ENCODE measurements at regions not wholly inside any gene's neighbourhood (a gene's known extent, or its start where the extent isn't known, plus 50 kb on each side); places are given as distances from the start of the nearest gene placed in this dataset.

DNA sequence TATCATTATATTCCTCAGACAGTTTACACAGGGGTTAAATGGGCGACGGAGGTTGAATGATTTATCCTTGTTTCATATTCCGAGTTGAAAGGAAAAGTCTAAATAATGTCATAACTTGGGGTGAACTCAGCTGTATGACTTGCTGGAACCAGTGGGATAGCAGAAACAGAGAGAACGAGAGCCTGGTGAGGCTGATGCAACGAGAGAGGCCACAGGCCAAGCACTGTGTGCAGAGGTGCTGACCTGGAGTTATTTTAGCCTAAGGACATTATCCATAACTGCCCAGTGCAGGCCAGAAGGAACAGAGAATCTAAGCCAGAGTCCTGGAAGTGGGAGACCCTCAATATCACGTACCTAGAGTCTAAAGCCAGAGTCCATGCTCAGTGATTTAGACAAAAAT is 394.9 kb downstream of the MAFB start:
- intact Hi-C loops (cut with DNase I; ENCODE audit: low total_unique reads) = no loop called here
- no peak overlapping the region for H3K4me3 ChIP-seq
- WGBS, 5 donors = 38 to 68% (median 60%) methylated on average over 6 of the region's 6 CpGs
- no peak for DNase-seq
- H3K4me1 ChIP-seq = peaks cover 0 to 5% (median 0%) of the 10 kb centered on the region in 4 donors
- no peaks in the 10 kb centered on the region for H3K9me3 ChIP-seq
- no peak overlapping the region for H3K27ac ChIP-seq
- TF ChIP-seq EP300 (IDR thresholded peaks at IDR 0.05) = no peak
- TF ChIP-seq, protein P1, sequence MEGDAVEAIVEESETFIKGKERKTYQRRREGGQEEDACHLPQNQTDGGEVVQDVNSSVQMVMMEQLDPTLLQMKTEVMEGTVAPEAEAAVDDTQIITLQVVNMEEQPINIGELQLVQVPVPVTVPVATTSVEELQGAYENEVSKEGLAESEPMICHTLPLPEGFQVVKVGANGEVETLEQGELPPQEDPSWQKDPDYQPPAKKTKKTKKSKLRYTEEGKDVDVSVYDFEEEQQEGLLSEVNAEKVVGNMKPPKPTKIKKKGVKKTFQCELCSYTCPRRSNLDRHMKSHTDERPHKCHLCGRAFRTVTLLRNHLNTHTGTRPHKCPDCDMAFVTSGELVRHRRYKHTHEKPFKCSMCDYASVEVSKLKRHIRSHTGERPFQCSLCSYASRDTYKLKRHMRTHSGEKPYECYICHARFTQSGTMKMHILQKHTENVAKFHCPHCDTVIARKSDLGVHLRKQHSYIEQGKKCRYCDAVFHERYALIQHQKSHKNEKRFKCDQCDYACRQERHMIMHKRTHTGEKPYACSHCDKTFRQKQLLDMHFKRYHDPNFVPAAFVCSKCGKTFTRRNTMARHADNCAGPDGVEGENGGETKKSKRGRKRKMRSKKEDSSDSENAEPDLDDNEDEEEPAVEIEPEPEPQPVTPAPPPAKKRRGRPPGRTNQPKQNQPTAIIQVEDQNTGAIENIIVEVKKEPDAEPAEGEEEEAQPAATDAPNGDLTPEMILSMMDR (IDR thresholded peaks at IDR 0.05) = no peak
- TF ChIP-seq POLR2AphosphoS5 (IDR thresholded peaks at IDR 0.05) = no peak
- no peak for TF ChIP-seq POLR2A (IDR thresholded peaks at IDR 0.05)
- no peaks in the 10 kb centered on the region for H3K36me3 ChIP-seq
- no peaks in the 10 kb centered on the region for H3K27me3 ChIP-seq

DNA sequence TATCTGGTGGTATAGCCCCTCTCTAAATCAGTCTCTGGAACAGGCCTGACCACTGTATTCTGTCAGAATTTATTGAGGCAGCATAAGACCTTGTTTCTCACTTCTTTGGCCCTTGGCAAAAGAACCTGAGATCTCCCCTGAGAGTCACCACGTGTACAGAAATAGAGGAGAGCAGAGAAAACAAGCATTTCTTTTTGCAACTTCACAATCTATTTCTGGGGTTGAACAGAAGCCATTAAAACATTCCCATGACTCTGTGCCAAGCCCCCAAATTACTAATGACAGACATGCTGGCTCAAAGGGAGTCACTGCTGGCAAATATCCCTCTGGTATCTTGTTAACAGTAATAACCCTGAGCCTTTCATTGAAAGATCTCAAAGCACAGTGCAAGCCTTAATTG is 395.3 kb downstream of the MAFB start:
- H3K36me3 ChIP-seq = no peaks in the 10 kb centered on the region
- intact Hi-C loops (cut with DNase I; ENCODE audit: low total_unique reads) = no loop called here
- H3K9me3 ChIP-seq = no peaks in the 10 kb centered on the region
- WGBS, 5 donors = 25 to 46% (median 29%) methylated on average over 1 of the region's 1 CpG
- no peaks in the 10 kb centered on the region for H3K27me3 ChIP-seq
- no peak overlapping the region for H3K27ac ChIP-seq
- no peak overlapping the region for H3K4me3 ChIP-seq
- DNase-seq = peak in 1 of 2 donors; percentile 17
- peaks cover 0 to 5% (median 0%) of the 10 kb centered on the region in 4 donors for H3K4me1 ChIP-seq
- no peak for TF ChIP-seq POLR2AphosphoS5 (IDR thresholded peaks at IDR 0.05)
- TF ChIP-seq, protein P1 (IDR thresholded peaks at IDR 0.05) = no peak
- TF ChIP-seq POLR2A (IDR thresholded peaks at IDR 0.05) = no peak
- no peak for TF ChIP-seq EP300 (IDR thresholded peaks at IDR 0.05)

DNA sequence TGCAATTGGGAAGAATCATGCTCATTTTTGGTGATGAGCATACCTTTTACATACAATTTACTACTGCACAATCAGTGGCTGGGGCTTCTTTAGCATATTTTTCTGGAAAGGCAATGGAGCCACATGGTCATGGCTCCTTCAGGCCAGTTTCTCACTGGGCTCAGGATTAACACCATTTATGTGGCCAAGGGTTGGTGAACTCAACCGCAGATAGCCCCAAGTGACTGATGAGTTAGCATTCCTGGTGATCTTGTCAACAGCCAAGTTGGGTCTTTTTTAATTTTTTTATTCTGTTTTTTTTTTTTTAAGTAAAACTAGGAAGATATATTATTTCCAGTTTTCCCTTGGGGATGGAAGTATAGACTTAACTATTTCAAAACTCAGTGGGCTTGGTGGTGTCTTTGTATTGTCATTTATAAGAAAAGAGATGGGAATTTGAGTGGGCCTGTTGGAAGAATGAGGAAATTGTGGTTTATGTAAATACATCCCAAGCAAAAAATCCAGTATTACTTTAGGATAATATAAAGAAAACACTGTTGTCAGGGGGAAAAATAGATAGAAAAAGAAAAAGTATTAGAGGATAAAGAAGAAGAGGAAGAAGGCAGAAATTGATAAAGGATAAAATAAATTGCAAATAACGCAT is 397.4 kb downstream of the MAFB start:
- Histone ChIP-seq H3K36me3 (no peaks in the 10 kb centered on the region), H3K4me1 (peaks cover 0 to 15% (median 6%) of the 10 kb centered on the region in 4 donors), H3K4me3 (no peak overlapping the region), H3K27ac (no peak overlapping the region), H3K9me3 (no peaks in the 10 kb centered on the region), H3K27me3 (no peaks in the 10 kb centered on the region)
- no peak for DNase-seq
- WGBS, 5 donors = 80 to 97% (median 93%) methylated on average over 2 of the region's 2 CpGs
- intact Hi-C loops (cut with DNase I; ENCODE audit: low total_unique reads) = no loop called here
- TF ChIP-seq EP300 (IDR thresholded peaks at IDR 0.05) (no peak), POLR2A (IDR thresholded peaks at IDR 0.05) (no peak), POLR2AphosphoS5 (IDR thresholded peaks at IDR 0.05) (no peak)
- TF ChIP-seq, protein P1 (IDR thresholded peaks at IDR 0.05) = no peak

DNA sequence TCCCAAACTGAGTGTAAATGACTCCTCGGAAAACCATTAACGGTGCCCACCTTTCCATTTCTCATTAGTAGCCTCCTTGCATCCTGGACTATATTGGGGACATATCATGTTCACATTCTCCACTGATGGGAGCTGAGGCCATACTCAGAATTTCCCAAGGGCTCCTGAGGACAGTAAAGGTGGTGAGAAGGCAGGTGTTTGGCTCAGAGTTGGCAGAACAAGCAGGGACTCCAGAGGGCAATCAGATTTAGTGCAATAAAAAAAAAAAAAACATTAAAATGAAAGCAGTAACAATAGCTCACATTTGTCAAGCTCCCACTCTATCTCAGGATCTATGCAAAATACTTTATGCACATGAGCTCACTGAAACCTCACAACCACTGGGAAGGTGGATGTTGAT is 401.4 kb downstream of the MAFB start:
- WGBS, 5 donors = 80 to 97% (median 96%) methylated on average over 2 of the region's 2 CpGs
- no peaks in the 10 kb centered on the region for H3K36me3 ChIP-seq
- no peak for TF ChIP-seq POLR2A (IDR thresholded peaks at IDR 0.05)
- TF ChIP-seq, protein P1 (IDR thresholded peaks at IDR 0.05) = no peak
- no peak for TF ChIP-seq POLR2AphosphoS5 (IDR thresholded peaks at IDR 0.05)
- no peak for TF ChIP-seq EP300 (IDR thresholded peaks at IDR 0.05)
- no peaks in the 10 kb centered on the region for H3K27me3 ChIP-seq
- H3K4me1 ChIP-seq = peaks cover 0 to 14% (median 5%) of the 10 kb centered on the region in 4 donors
- intact Hi-C loops (cut with DNase I; ENCODE audit: low total_unique reads) = no loop called here
- no peak overlapping the region for H3K4me3 ChIP-seq
- no peak for DNase-seq
- no peaks in the 10 kb centered on the region for H3K9me3 ChIP-seq
- no peak overlapping the region for H3K27ac ChIP-seq

All from stomach (tissue), 8 donors.